ENCODE measurements at regions not wholly inside any gene's neighbourhood (a gene's known extent, or its start where the extent isn't known, plus 50 kb on each side); places are given as distances from the start of the nearest gene placed in this dataset.

DNA sequence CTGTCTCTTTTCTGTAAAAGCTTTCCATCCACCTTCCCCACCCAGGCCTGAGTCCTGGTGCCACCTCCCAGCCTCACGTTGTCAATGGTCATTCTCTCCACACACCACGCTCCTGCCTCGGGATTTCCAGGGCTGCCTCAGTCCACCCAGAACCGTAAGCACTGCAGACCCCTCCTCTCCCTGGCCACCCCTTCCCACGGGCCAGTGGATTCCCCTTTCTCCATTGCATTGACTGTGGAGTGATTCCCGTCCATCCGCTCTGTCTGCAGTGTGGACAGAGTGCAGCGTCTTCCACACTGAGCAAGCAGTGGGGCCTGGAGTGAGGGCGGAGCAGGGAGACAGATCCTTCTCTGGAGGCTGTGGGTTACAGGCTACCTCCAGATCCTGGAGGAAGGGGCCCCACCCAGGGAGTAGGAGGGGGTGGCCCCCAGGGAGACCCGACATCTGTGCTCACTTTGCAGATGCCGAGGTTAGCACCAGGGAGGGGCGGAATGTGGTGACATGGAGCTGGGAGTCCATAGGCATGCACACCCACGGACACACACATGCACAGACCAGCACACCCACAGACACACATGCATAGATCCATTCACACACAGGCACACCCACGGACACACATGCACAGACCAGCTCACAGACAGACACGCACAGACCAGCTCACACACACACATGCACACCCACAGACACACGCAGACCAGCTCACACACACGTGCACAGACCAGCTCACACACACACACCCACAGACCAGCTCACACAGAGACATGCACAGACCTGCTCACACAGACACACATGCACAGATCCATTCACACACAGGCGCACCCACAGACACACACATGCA is 109.6 kb upstream of the B3GAT1 start:
- TF ChIP-seq SP1 (IDR thresholded peaks at IDR 0.05) (no peak), CTBP1 (IDR thresholded peaks at IDR 0.05; ENCODE audit: borderline replicate concordance) (no peak), ZNF384 (IDR thresholded peaks at IDR 0.05) (no peak), ELF4 (IDR thresholded peaks at IDR 0.05) (no peak), FOXK2 (IDR thresholded peaks at IDR 0.05) (no peak), FOXM1 (IDR thresholded peaks at IDR 0.05; ENCODE audit: borderline replicate concordance) (no peak), NFRKB (IDR thresholded peaks at IDR 0.05) (no peak), L3MBTL2 (conservative IDR thresholded peaks at IDR 0.05) (no peak), TARDBP (IDR thresholded peaks at IDR 0.05) (no peak)
